HEK293T (cell line): ENCODE measurements at regions not wholly inside any gene's neighbourhood (a gene's known extent, or its start where the extent isn't known, plus 50 kb on each side); places are given as distances from the start of the nearest gene placed in this dataset.

ENCODE experiments used
- CTCF ChIA-PET: fragments of 350-600 bp; formaldehyde crosslinking; extraction: SDS; loops from one replicate; lab custom pipeline; 2021; ENCODE audit warnings: antibody characterized with exemption, inconsistent platforms; lab: Yijun Ruan, JAX
- POLR2A ChIA-PET: fragments of 350-600 bp; formaldehyde crosslinking; extraction: SDS; loops from one replicate; lab custom pipeline; 2020; ENCODE audit warnings: antibody characterized with exemption, inconsistent platforms; lab: Yijun Ruan, JAX
- DNase-seq: peaks from one replicate; pipeline ENCODE4 v3.0.0; 2012; ENCODE audit warnings: mixed read lengths; ENCODE audit errors: extremely low spot score
- ARNT ChIP-seq: fragments of 450-650 bp; IDR thresholded peaks from 2 replicates; pipeline ENCODE4 v1.6.1; 2017; ENCODE audit warnings: mild to moderate bottlenecking
- BHLHE40 ChIP-seq: fragments of 450-650 bp; IDR thresholded peaks from 2 replicates; pipeline ENCODE4 v1.6.1; 2016; ENCODE audit warnings: mild to moderate bottlenecking, moderate library complexity, borderline replicate concordance
- CTBP1 ChIP-seq: fragments of 450-650 bp; IDR thresholded peaks from 2 replicates; pipeline ENCODE4 v1.6.1; 2016; ENCODE audit warnings: borderline replicate concordance
- ELF4 ChIP-seq: fragments of 450-650 bp; IDR thresholded peaks from 2 replicates; pipeline ENCODE4 v1.6.1; 2017; ENCODE audit warnings: antibody characterized with exemption
- FOXA1 ChIP-seq: fragments of 450-650 bp; IDR thresholded peaks from 2 replicates; pipeline ENCODE4 v1.6.1; 2016; ENCODE audit warnings: mild to moderate bottlenecking
- FOXK2 ChIP-seq: fragments of 450-650 bp; IDR thresholded peaks from 2 replicates; pipeline ENCODE4 v1.6.1; 2016; ENCODE audit warnings: mild to moderate bottlenecking
- FOXM1 ChIP-seq: fragments of 450-650 bp; IDR thresholded peaks from 2 replicates; pipeline ENCODE4 v1.6.1; 2017; ENCODE audit warnings: mild to moderate bottlenecking, borderline replicate concordance
- HDGF ChIP-seq: fragments of 450-650 bp; IDR thresholded peaks from 2 replicates; pipeline ENCODE4 v1.6.1; 2017; ENCODE audit warnings: antibody characterized with exemption, borderline replicate concordance
- L3MBTL2 ChIP-seq: fragments of 450-650 bp; conservative IDR thresholded peaks from 2 replicates; pipeline ENCODE4 v1.6.1; 2016; ENCODE audit warnings: mild to moderate bottlenecking
- LEF1 ChIP-seq: fragments of 450-650 bp; IDR thresholded peaks from 2 replicates; pipeline ENCODE4 v1.6.1; 2017; ENCODE audit warnings: mild to moderate bottlenecking, borderline replicate concordance
- NFRKB ChIP-seq: fragments of 450-650 bp; IDR thresholded peaks from 2 replicates; pipeline ENCODE4 v1.6.1; 2016; ENCODE audit warnings: mild to moderate bottlenecking, moderate library complexity
- SP1 ChIP-seq: fragments of 450-650 bp; IDR thresholded peaks from 2 replicates; pipeline ENCODE4 v1.6.1; 2017
- SUZ12 ChIP-seq: fragments of 450-650 bp; IDR thresholded peaks from 2 replicates; pipeline ENCODE4 v1.6.1; 2016; ENCODE audit warnings: mild to moderate bottlenecking
- TARDBP ChIP-seq: fragments of 450-650 bp; IDR thresholded peaks from 2 replicates; pipeline ENCODE4 v1.6.1; 2016
- ZNF384 ChIP-seq: fragments of 450-650 bp; IDR thresholded peaks from 2 replicates; pipeline ENCODE4 v1.6.1; 2016
- TF ChIP-seq, protein P1 (sequence below): fragments of 450-650 bp; IDR thresholded peaks from 2 replicates; pipeline ENCODE4 v1.6.1; 2016

DNA sequence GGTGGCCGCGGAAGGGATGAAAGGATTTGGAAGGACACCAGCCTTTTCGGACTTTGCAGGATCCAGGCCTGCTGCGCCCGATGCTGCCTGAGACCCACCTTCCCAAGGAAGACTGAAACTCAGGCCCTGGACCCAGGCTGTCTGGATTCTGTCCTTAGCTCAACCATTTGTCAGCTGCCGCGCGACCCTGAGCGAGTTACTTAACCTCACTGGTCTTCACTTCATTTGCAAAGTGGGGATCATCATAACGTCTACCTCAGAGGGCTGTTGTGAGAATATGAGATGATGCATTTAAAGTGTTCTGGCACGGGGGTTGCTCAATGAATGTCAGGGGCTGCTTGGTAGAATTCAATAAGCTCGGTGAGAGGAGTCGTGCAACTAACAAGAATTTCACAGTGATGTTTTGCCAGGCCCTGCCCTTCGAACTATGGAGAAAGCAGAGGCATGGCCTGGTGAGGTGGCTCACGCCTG is 104.2 kb upstream of the PRDM1 start:
- TF ChIP-seq FOXM1 (no peak), LEF1 (no peak), FOXA1 (no peak), TARDBP (no peak)
- no peak for DNase-seq
- ChIA-PET CTCF (no interaction called here), POLR2A (interaction anchor here (1.4 kb wide), 1 partner anchor 10 kb away, joined by 4 read pairs; no protein-coding TSS in a partner anchor)

DNA sequence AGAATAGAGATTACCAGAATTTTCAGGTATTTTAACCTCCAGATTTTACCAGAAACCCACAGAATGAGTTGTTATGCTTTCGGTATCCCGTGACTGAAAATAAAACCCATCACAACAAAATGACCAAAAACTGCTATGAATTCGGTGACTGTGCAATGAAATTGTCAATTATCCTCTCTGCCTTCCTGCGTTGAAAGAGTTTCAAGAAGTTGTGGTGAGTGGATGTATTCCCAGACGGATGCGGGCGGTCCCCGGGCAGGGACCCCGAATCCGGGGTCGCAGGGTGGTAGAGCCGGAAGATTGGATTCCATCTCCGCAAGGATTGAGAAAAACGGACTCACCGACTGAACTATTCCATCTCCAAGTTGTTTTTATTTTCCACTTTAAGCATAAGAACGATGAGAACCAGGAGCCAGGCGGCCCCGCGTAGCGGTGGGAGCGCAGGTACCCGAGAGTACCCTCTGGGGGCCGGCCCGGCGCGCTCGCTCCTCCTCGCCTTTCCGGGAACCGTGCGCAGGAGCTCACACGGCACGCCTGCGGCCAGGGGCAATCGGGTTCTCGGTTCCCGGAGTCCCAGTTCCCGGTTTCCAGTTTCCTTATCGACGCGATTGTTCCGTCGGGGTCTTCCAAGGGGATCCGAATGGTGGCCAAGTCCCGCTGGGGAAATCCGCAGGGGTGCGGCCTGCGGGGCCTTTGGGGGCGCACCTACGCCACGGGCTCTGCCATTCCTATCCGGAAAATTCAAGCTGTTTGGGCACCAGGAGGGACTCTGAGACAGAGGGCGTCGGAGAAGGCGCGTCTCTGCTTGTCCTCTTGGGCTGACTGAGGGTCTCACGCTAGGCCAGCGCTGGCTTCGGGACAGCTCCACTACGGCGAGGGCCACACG is 104.9 kb upstream of the PRDM1 start:
- ChIA-PET CTCF (no interaction called here), POLR2A (no interaction called here)
- DNase-seq = no peak
- TF ChIP-seq NFRKB (no peak), BHLHE40 (no peak), HDGF (no peak), FOXK2 (no peak), SUZ12 (no peak), ELF4 (no peak), TARDBP (no peak)
- TF ChIP-seq, protein P1, sequence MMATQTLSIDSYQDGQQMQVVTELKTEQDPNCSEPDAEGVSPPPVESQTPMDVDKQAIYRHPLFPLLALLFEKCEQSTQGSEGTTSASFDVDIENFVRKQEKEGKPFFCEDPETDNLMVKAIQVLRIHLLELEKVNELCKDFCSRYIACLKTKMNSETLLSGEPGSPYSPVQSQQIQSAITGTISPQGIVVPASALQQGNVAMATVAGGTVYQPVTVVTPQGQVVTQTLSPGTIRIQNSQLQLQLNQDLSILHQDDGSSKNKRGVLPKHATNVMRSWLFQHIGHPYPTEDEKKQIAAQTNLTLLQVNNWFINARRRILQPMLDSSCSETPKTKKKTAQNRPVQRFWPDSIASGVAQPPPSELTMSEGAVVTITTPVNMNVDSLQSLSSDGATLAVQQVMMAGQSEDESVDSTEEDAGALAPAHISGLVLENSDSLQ = no peak

DNA sequence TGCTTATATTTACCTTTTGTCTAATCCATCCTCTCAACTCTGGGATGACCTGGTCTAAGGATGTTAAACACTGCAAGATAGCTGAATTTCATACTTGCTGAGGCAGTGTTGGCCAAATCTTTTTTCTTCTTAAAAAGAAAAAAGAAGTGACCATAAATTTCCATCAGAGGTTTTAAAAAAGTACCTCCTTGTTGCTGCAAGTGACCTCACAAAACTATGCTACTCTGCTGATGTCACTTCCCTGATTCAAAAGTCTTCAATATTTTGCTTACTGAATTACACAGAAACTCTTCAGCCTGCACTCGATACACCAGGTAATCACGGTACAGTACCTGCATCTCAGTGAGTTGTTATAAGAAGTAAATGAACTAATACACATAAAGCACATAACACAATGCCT is 107.2 kb upstream of the PRDM1 start:
- no peak for DNase-seq
- TF ChIP-seq FOXA1 = no peak
- ChIA-PET POLR2A (no interaction called here), CTCF (no interaction called here)

DNA sequence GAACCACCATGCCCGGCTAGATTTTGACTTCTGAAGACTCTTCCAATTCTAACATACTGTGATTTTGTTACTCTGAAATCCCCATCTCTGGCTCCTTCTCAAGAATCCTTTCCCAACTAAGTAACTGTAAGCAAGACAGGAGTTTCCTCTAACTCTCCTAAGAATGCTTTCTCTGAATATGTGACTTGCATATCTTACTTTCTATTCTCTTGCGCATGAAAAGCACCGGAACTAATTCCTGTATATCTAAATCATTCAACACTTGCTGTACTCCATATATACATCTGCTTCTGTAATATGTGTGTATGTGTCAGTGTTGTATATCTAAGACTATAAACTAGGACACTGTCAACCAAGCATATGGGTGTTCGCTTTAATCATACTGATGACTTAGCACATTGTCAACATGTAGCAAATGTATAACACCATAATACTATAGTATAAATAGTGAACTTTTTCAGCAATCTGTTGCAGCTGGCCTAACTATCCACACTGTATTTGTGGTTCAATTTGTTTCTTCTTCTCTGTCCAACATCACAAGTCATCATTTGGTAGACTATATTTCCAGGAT is 108.1 kb upstream of the PRDM1 start:
- POLR2A ChIA-PET = no interaction called here
- TF ChIP-seq TARDBP (no peak), HDGF (no peak), L3MBTL2 (no peak), ELF4 (no peak), FOXM1 (no peak), BHLHE40 (no peak), SP1 (no peak), SUZ12 (no peak), CTBP1 (no peak), NFRKB (no peak)
- no peak for DNase-seq
- CTCF ChIA-PET = interaction anchor here (0.6 kb wide), 1 partner anchor 451 kb away, joined by 3 read pairs; no protein-coding TSS in a partner anchor

DNA sequence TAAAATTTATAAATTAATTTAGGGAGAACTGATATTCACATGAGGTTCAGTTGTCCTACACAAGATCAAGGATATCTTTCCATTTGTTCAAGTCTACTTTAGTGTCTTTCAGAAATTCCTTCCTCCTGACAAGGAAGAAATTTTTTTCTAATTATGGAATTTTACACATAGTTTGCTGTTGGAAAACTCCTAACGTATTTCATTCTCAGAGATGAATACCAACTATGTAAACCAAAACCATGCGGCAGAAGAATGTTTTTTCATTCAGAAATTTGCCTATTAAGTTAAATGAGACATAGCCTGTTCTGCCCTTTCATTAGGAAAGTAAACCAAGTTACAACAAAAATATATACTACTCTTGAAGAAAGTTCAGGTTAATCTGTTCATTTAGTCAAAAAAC is 111.2 kb upstream of the PRDM1 start:
- CTCF ChIA-PET = no interaction called here
- POLR2A ChIA-PET = no interaction called here
- DNase-seq = no peak
- TF ChIP-seq LEF1 = no peak
- no peak for TF ChIP-seq FOXM1

DNA sequence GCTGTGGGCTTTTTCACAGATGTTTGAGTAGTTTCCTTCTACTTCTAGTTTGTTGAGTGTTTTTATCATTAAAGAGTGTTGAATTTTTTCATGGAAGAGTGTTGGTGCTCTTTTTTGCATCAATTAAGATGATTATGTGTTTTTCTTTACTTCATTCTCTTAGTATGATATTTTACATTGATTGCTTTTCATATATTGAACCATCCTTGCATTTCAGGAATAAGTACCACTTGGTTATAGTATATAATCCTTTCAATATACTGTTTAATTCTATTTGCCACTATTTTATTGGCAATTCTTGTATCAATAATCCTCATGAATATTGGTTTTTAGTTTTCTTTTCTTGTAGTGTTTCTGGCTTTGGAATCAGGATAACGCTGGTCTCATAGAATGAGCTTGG is 113.7 kb upstream of the PRDM1 start:
- TF ChIP-seq SP1 (no peak), L3MBTL2 (no peak), SUZ12 (no peak), ELF4 (no peak), TARDBP (no peak), FOXA1 (no peak), LEF1 (no peak), HDGF (no peak), ZNF384 (no peak), BHLHE40 (no peak), FOXK2 (no peak), NFRKB (no peak), FOXM1 (no peak), CTBP1 (no peak), ARNT (no peak)
- TF ChIP-seq, protein P1 = no peak
- ChIA-PET CTCF (no interaction called here), POLR2A (no interaction called here)
- no peak for DNase-seq

DNA sequence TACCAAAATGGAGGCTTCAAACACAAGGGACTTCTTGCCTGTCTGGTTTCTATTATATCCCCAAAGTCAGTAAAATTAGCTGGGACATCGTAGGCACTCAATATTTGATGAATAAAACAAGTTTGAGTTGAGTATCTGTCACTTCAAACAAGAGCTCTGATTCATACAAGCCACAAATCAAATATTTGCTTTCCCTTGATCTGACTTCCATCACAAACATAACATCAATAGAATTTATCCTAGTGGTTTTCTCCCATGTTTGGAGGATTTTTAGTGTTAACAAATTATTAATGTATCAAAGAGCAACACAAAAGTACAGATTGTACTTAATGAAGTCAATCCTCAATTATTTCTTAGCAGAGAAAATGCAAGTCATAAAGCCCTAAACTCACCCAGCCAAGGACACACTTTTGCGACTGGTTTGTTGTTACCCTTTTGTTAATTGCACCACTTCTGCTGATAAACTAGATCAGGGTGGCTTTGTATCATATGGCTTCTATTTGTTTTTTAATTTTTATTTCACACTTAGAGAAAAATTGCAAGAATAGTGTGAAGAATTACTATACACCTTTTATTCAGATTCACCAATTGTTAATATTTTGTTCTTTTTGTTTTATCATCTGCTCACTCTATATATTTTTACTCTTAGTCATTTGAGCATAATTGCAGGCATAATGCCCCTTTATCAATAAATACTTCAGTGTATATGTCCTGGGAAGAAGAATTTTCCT is 117.4 kb upstream of the PRDM1 start:
- POLR2A ChIA-PET = no interaction called here
- TF ChIP-seq FOXM1 (no peak), TARDBP (no peak), L3MBTL2 (no peak), FOXK2 (no peak), SP1 (no peak), ARNT (no peak), SUZ12 (no peak), ZNF384 (no peak), ELF4 (no peak), FOXA1 (no peak), LEF1 (no peak), HDGF (no peak), BHLHE40 (no peak), NFRKB (no peak)
- TF ChIP-seq, protein P1 = no peak
- CTCF ChIA-PET = interaction anchor here (0.5 kb wide), 1 partner anchor 21 kb away, joined by 3 read pairs; no protein-coding TSS in a partner anchor
- no peak for DNase-seq
